Pancreas (tissue), 10 donors: ENCODE measurements at regions not wholly inside any gene's neighbourhood (a gene's known extent, or its start where the extent isn't known, plus 50 kb on each side); places are given as distances from the start of the nearest gene placed in this dataset.

Experiments
- ATAC-seq, 4 donors: fragments of 200-7000 bp; cut with Tn5 transposase; one replicate each; pipeline versions ENCODE4 v1.8.0 to v1.9.1; 2020; ENCODE audit warnings: mild to moderate bottlenecking in 4 of 4, moderate library complexity in 4 of 4
- DNase-seq, 6 donors: peaks; one replicate each; pipeline ENCODE4 v3.0.0-alpha.2; 2020
- FAIRE-seq: peaks from 2 replicates; lab custom pipeline; 2012; peaks lifted over from hg19 to GRCh38; lab: Jason Lieb, UNC
- H3K27ac ChIP-seq, 4 donors: fragments of 200-600 bp; sonication (generic); 1 replicate in 3 of 4; 2 replicates in 1 of 4; pipeline versions ENCODE4 v1.5.0 to v1.8.0; 2020
- H3K27me3 ChIP-seq, 4 donors: fragments of 200-600 bp; one replicate each; pipeline ENCODE4 v1.8.0; 2021
- H3K36me3 ChIP-seq, 3 donors: fragments of 200-600 bp; sonication (generic) in 1 of 3; one replicate each; pipeline versions ENCODE4 v1.5.0 to v1.8.0; 2020 to 2021
- H3K4me1 ChIP-seq, 3 donors: fragments of 200-600 bp; one replicate each; pipeline ENCODE4 v1.8.0; 2021
- H3K4me3 ChIP-seq, 4 donors: fragments of 200-600 bp; sonication (generic) in 2 of 4; one replicate each; pipeline versions ENCODE4 v1.5.0 to v1.8.0; 2020 to 2021
- H3K9me3 ChIP-seq, 4 donors: fragments of 200-600 bp; one replicate each; pipeline ENCODE4 v1.8.0; 2021
- WGBS, 2 donors: extraction: QIAGEN DNeasy Blood & Tissue Kit; methylation state at CpG; one replicate each; pipeline ENCODE4 v1.1.7; 2013; 5-methylcytosine and 5-hydroxymethylcytosine counted together
- intact Hi-C, 3 donors: fragments of 100-400 bp; cut with DNase I; formaldehyde crosslinking; loops; one replicate each; pipeline versions ENCODE4 v1.11.1 to v1.14.2; 2022
- TF ChIP-seq, protein P1 (sequence below), 4 donors: fragments of 200-600 bp; sonication (generic) in 3 of 4; IDR thresholded peaks; one replicate each; pipeline versions ENCODE4 v1.5.0 to v1.8.0; 2021; ENCODE audit warnings: antibody characterized with exemption in 4 of 4
- donor health status: healthy with polysubstance abuse.
- donor health status: DM: no; HTN: no; CAD: no; lungs with moderate emphysema.
- donor health status: DM: no; HTN: no; CAD: no.
- donor health status: control.
- donor health status: control.
- donor health status: Bipolar disorder and iron deficiency.
- donor health status: DM: yes; HTN: yes; CAD: no.
- donor health status: DM: no; HTN: no; CAD: no.
- donor health status: DM: no; HTN: no; CAD: no.
- donor health status: DM: yes; HTN: yes; CAD: no.

DNA sequence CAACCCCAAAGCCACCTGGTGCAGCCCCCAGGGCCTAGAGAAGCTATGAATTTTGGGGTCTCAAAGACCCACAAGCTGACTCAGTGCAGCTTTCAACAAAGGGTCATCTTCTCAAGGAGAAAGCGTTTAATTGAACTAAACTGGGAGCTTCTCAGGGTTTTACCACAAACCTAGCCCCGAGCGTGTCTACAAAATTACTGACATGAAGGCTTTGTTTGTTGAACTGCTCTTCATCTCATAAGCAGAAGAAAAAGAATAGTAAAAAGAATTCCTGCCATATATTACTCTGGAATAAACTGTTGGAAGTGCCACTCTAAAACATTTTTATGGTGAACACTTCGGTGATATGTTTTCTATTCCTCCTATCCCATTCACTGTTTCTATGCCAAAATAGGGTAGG lies 50.8 kb upstream of the INCENP start:
- H3K27me3 ChIP-seq: no peaks in the 10 kb centered on the region
- no peaks in the 10 kb centered on the region for H3K36me3 ChIP-seq
- DNase-seq (no peak), ATAC-seq (no peak), FAIRE-seq (no peak)
- intact Hi-C loops: no loop called here
- no peak overlapping the region for H3K4me3 ChIP-seq
- H3K4me1 ChIP-seq: no peaks in the 10 kb centered on the region
- H3K27ac ChIP-seq: no peak overlapping the region
- 88 to 95% methylated on average over 4 of the region's 4 CpGs for WGBS, 2 donors
- TF ChIP-seq, protein P1, sequence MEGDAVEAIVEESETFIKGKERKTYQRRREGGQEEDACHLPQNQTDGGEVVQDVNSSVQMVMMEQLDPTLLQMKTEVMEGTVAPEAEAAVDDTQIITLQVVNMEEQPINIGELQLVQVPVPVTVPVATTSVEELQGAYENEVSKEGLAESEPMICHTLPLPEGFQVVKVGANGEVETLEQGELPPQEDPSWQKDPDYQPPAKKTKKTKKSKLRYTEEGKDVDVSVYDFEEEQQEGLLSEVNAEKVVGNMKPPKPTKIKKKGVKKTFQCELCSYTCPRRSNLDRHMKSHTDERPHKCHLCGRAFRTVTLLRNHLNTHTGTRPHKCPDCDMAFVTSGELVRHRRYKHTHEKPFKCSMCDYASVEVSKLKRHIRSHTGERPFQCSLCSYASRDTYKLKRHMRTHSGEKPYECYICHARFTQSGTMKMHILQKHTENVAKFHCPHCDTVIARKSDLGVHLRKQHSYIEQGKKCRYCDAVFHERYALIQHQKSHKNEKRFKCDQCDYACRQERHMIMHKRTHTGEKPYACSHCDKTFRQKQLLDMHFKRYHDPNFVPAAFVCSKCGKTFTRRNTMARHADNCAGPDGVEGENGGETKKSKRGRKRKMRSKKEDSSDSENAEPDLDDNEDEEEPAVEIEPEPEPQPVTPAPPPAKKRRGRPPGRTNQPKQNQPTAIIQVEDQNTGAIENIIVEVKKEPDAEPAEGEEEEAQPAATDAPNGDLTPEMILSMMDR (IDR thresholded peaks at IDR 0.05): no peak
- no peaks in the 10 kb centered on the region for H3K9me3 ChIP-seq

GRCh38 chr11:62071408-62071807 lies 52.4 kb upstream of the INCENP start:
- Histone ChIP-seq H3K36me3 (no peaks in the 10 kb centered on the region), H3K4me1 (no peaks in the 10 kb centered on the region), H3K4me3 (no peak overlapping the region), H3K27me3 (no peaks in the 10 kb centered on the region), H3K27ac (no peak overlapping the region), H3K9me3 (no peaks in the 10 kb centered on the region)
- no peak for ATAC-seq
- intact Hi-C loops: no loop called here
- 90 to 94% methylated on average over 3 of the region's 3 CpGs for WGBS, 2 donors
- TF ChIP-seq, protein P1 (IDR thresholded peaks at IDR 0.05): no peak
- DNase-seq: no peak
- no peak for FAIRE-seq

GRCh38 chr11:62069986-62070919 lies 53.6 kb upstream of the INCENP start:
- H3K4me1 ChIP-seq: no peaks in the 10 kb centered on the region
- peak in 2 of 4 donors; percentile 25 to 45 for ATAC-seq
- H3K27me3 ChIP-seq: no peaks in the 10 kb centered on the region
- FAIRE-seq: no peak
- intact Hi-C loops: loop anchor here in 1 of 3 donors (10.0 kb wide), 1 partner anchor 165 kb away; no protein-coding TSS in a partner anchor
- no peaks in the 10 kb centered on the region for H3K36me3 ChIP-seq
- TF ChIP-seq, protein P1 (IDR thresholded peaks at IDR 0.05): no peak
- H3K4me3 ChIP-seq: no peak overlapping the region
- no peak for DNase-seq
- no peak overlapping the region for H3K27ac ChIP-seq
- H3K9me3 ChIP-seq: no peaks in the 10 kb centered on the region
- WGBS, 2 donors: 71% methylated on average over 15 of the region's 15 CpGs

GRCh38 chr11:62069374-62069773 lies 54.4 kb upstream of the INCENP start:
- H3K9me3 ChIP-seq: no peaks in the 10 kb centered on the region
- intact Hi-C loops: loop anchor here in 1 of 3 donors (10.0 kb wide), 1 partner anchor 165 kb away; no protein-coding TSS in a partner anchor
- H3K27me3 ChIP-seq: no peaks in the 10 kb centered on the region
- ATAC-seq (no peak), FAIRE-seq (no peak), DNase-seq (no peak)
- TF ChIP-seq, protein P1 (IDR thresholded peaks at IDR 0.05): no peak
- no peaks in the 10 kb centered on the region for H3K4me1 ChIP-seq
- no peak overlapping the region for H3K27ac ChIP-seq
- H3K4me3 ChIP-seq: no peak overlapping the region
- WGBS, 2 donors: 75% methylated on average over 8 of the region's 8 CpGs
- H3K36me3 ChIP-seq: no peaks in the 10 kb centered on the region

DNA sequence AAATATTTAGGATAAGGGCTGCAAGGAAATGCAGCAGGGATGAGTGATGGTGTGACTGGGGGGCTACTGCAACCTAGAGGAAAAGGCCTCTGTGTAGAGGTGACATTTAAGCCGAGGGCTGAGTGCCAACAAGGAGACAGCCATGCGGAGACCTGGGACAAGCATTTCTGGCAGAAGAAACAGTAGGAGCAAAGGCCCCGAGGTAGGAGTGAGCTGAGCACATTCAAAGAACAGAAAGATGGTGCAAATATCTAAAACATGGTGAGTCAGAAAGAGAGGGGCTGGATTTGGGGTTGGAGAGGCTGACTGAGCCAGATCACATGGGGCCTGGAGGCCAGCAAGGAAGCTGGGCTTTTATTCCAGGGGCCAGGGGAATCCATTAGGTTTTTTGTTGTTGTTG lies 55.1 kb upstream of the INCENP start:
- no peaks in the 10 kb centered on the region for H3K9me3 ChIP-seq
- no peak for ATAC-seq
- no peaks in the 10 kb centered on the region for H3K36me3 ChIP-seq
- intact Hi-C loops: loop anchor here in 1 of 3 donors (10.0 kb wide), 1 partner anchor 164 kb away; no protein-coding TSS in a partner anchor
- DNase-seq: no peak
- H3K27ac ChIP-seq: no peak overlapping the region
- H3K27me3 ChIP-seq: no peaks in the 10 kb centered on the region
- FAIRE-seq: no peak
- H3K4me1 ChIP-seq: no peaks in the 10 kb centered on the region
- TF ChIP-seq, protein P1 (IDR thresholded peaks at IDR 0.05): no peak
- 76 to 83% methylated on average over 3 of the region's 3 CpGs for WGBS, 2 donors
- no peak overlapping the region for H3K4me3 ChIP-seq
